ENCODE measurements at regions not wholly inside any gene's neighbourhood (a gene's known extent, or its start where the extent isn't known, plus 50 kb on each side); places are given as distances from the start of the nearest gene placed in this dataset.
A peak's percentile ranks its signal among the peaks of the same experiment; 100 is the strongest.

GRCh38 chr6:8758412-8758811 is 323.1 kb upstream of the SLC35B3 start:
- Mint-ChIP-seq H3K27me3 (no peaks in the 10 kb centered on the region), H3K9me3 (peaks cover 4 to 30% (median 5%) of the 10 kb centered on the region in 3 donors), H3K4me1 (no peaks in the 10 kb centered on the region), H3K4me3 (no peak overlapping the region), H3K36me3 (no peaks in the 10 kb centered on the region), H3K27ac (no peak overlapping the region)
- ATAC-seq (replicated peaks in 1 of 4) (no peak), DNase-seq (no peak)
- H3K27ac ChIP-seq (ENCODE audit: low read length): no peak overlapping the region
- no peaks in the 10 kb centered on the region for H3K4me1 ChIP-seq (ENCODE audit: control insufficient read depth in 1 of 2, extremely low read depth in 1 of 2, insufficient read depth in 2 of 2, low read length in 2 of 2)
- no peaks in the 10 kb centered on the region for H3K9me3 ChIP-seq
- ChIA-PET POLR2A (no interaction called here), CTCF (no interaction called here)
- H3K27me3 ChIP-seq (replicated peaks in 1 of 2; ENCODE audit: control insufficient read depth in 2 of 2, extremely low read depth in 1 of 2, insufficient read depth in 2 of 2, low read length in 1 of 2): no peaks in the 10 kb centered on the region
- no peak overlapping the region for H3K4me3 ChIP-seq (ENCODE audit: control insufficient read depth in 1 of 2, extremely low read depth in 1 of 2, low read length in 1 of 2)
- H3K36me3 ChIP-seq (ENCODE audit: control insufficient read depth in 2 of 2, extremely low read depth in 1 of 2, insufficient read depth in 1 of 2, low read length in 1 of 2): no peaks in the 10 kb centered on the region
- no CpG with 5 or more reads among the region's 4 CpGs for WGBS (ENCODE audit: insufficient coverage)

- no peaks in the 10 kb centered on the region for H3K27me3 Mint-ChIP-seq
- CTCF ChIA-PET: no interaction called here
- H3K4me3 Mint-ChIP-seq: no peak overlapping the region
- no peak for DNase-seq
- H3K9me3 Mint-ChIP-seq: peaks cover 0 to 28% (median 3%) of the 10 kb centered on the region in 3 donors
- H3K4me1 ChIP-seq (ENCODE audit: control insufficient read depth in 1 of 2, extremely low read depth in 1 of 2, insufficient read depth in 2 of 2, low read length in 2 of 2): no peaks in the 10 kb centered on the region
- H3K27ac ChIP-seq (ENCODE audit: low read length): no peak overlapping the region
- no peak overlapping the region for H3K27ac Mint-ChIP-seq
- POLR2A ChIA-PET: no interaction called here
- no peaks in the 10 kb centered on the region for H3K4me1 Mint-ChIP-seq
- H3K9me3 ChIP-seq: no peaks in the 10 kb centered on the region
- no peaks in the 10 kb centered on the region for H3K36me3 ChIP-seq (ENCODE audit: control insufficient read depth in 2 of 2, extremely low read depth in 1 of 2, insufficient read depth in 1 of 2, low read length in 1 of 2)
- no peaks in the 10 kb centered on the region for H3K36me3 Mint-ChIP-seq
- ATAC-seq (replicated peaks in 1 of 4): no peak
- WGBS (ENCODE audit: insufficient coverage): no CpG with 5 or more reads among the region's 4 CpGs
- no peak overlapping the region for H3K4me3 ChIP-seq (ENCODE audit: control insufficient read depth in 1 of 2, extremely low read depth in 1 of 2, low read length in 1 of 2)
- no peaks in the 10 kb centered on the region for H3K27me3 ChIP-seq (replicated peaks in 1 of 2; ENCODE audit: control insufficient read depth in 2 of 2, extremely low read depth in 1 of 2, insufficient read depth in 2 of 2, low read length in 1 of 2)
These were observed 315.3 kb upstream of the SLC35B3 start for GRCh38 chr6:8750627-8751026.

GRCh38 chr6:8749465-8749864 is 314.1 kb upstream of the SLC35B3 start:
- no peaks in the 10 kb centered on the region for H3K36me3 ChIP-seq (ENCODE audit: control insufficient read depth in 2 of 2, extremely low read depth in 1 of 2, insufficient read depth in 1 of 2, low read length in 1 of 2)
- H3K27me3 Mint-ChIP-seq: no peaks in the 10 kb centered on the region
- H3K4me1 Mint-ChIP-seq: no peaks in the 10 kb centered on the region
- ChIA-PET CTCF (no interaction called here), POLR2A (no interaction called here)
- ATAC-seq (replicated peaks in 1 of 4) (no peak), DNase-seq (no peak)
- no peak overlapping the region for H3K27ac ChIP-seq (ENCODE audit: low read length)
- H3K9me3 ChIP-seq: no peaks in the 10 kb centered on the region
- H3K27ac Mint-ChIP-seq: no peak overlapping the region
- 83% methylated on average over 1 of the region's 1 CpG for WGBS (ENCODE audit: insufficient coverage)
- no peak overlapping the region for H3K4me3 ChIP-seq (ENCODE audit: control insufficient read depth in 1 of 2, extremely low read depth in 1 of 2, low read length in 1 of 2)
- H3K36me3 Mint-ChIP-seq: no peaks in the 10 kb centered on the region
- H3K4me3 Mint-ChIP-seq: no peak overlapping the region
- no peaks in the 10 kb centered on the region for H3K27me3 ChIP-seq (replicated peaks in 1 of 2; ENCODE audit: control insufficient read depth in 2 of 2, extremely low read depth in 1 of 2, insufficient read depth in 2 of 2, low read length in 1 of 2)
- peaks cover 3 to 21% (median 4%) of the 10 kb centered on the region in 3 donors for H3K9me3 Mint-ChIP-seq
- H3K4me1 ChIP-seq (ENCODE audit: control insufficient read depth in 1 of 2, extremely low read depth in 1 of 2, insufficient read depth in 2 of 2, low read length in 2 of 2): no peaks in the 10 kb centered on the region

GRCh38 chr6:8743170-8743745 is 307.9 kb upstream of the SLC35B3 start:
- Histone ChIP-seq H3K9me3 (no peaks in the 10 kb centered on the region), H3K36me3 (ENCODE audit: control insufficient read depth in 2 of 2, extremely low read depth in 1 of 2, insufficient read depth in 1 of 2, low read length in 1 of 2) (no peaks in the 10 kb centered on the region), H3K4me3 (ENCODE audit: control insufficient read depth in 1 of 2, extremely low read depth in 1 of 2, low read length in 1 of 2) (no peak overlapping the region), H3K27me3 (replicated peaks in 1 of 2; ENCODE audit: control insufficient read depth in 2 of 2, extremely low read depth in 1 of 2, insufficient read depth in 2 of 2, low read length in 1 of 2) (no peaks in the 10 kb centered on the region), H3K27ac (ENCODE audit: low read length) (no peak overlapping the region), H3K4me1 (ENCODE audit: control insufficient read depth in 1 of 2, extremely low read depth in 1 of 2, insufficient read depth in 2 of 2, low read length in 2 of 2) (no peaks in the 10 kb centered on the region)
- peak overlapping the region; percentile 44 to 60 (median 58) for H3K4me3 Mint-ChIP-seq
- DNase-seq (peak in 1 of 35 experiments; percentile 0), ATAC-seq (replicated peaks in 1 of 4) (no peak)
- H3K27me3 Mint-ChIP-seq: no peaks in the 10 kb centered on the region
- no peaks in the 10 kb centered on the region for H3K36me3 Mint-ChIP-seq
- WGBS (ENCODE audit: insufficient coverage): 0% methylated on average over 1 of the region's 5 CpGs
- peaks cover 10 to 41% (median 18%) of the 10 kb centered on the region in 3 donors for H3K9me3 Mint-ChIP-seq
- CTCF ChIA-PET: no interaction called here
- H3K4me1 Mint-ChIP-seq: peaks cover 8 to 10% (median 10%) of the 10 kb centered on the region in 3 donors
- POLR2A ChIA-PET: no interaction called here
- H3K27ac Mint-ChIP-seq: peak overlapping the region in 1 of 2 donors; percentile 40

- H3K36me3 Mint-ChIP-seq: no peaks in the 10 kb centered on the region
- ChIA-PET CTCF (no interaction called here), POLR2A (no interaction called here)
- no peaks in the 10 kb centered on the region for H3K9me3 ChIP-seq
- WGBS (ENCODE audit: insufficient coverage): no CpG with 5 or more reads among the region's 2 CpGs
- DNase-seq (no peak), ATAC-seq (replicated peaks in 1 of 4) (no peak)
- no peaks in the 10 kb centered on the region for H3K36me3 ChIP-seq (ENCODE audit: control insufficient read depth in 2 of 2, extremely low read depth in 1 of 2, insufficient read depth in 1 of 2, low read length in 1 of 2)
- no peak overlapping the region for H3K4me3 Mint-ChIP-seq
- H3K27me3 Mint-ChIP-seq: no peaks in the 10 kb centered on the region
- peaks cover 8 to 15% (median 10%) of the 10 kb centered on the region in 3 donors for H3K4me1 Mint-ChIP-seq
- H3K27ac ChIP-seq (ENCODE audit: low read length): no peak overlapping the region
- no peak overlapping the region for H3K4me3 ChIP-seq (ENCODE audit: control insufficient read depth in 1 of 2, extremely low read depth in 1 of 2, low read length in 1 of 2)
- no peaks in the 10 kb centered on the region for H3K27me3 ChIP-seq (replicated peaks in 1 of 2; ENCODE audit: control insufficient read depth in 2 of 2, extremely low read depth in 1 of 2, insufficient read depth in 2 of 2, low read length in 1 of 2)
- peaks cover 6 to 40% (median 26%) of the 10 kb centered on the region in 3 donors for H3K9me3 Mint-ChIP-seq
- H3K4me1 ChIP-seq (ENCODE audit: control insufficient read depth in 1 of 2, extremely low read depth in 1 of 2, insufficient read depth in 2 of 2, low read length in 2 of 2): no peaks in the 10 kb centered on the region
- no peak overlapping the region for H3K27ac Mint-ChIP-seq
These were observed 304.1 kb upstream of the SLC35B3 start for GRCh38 chr6:8739454-8739853.

- POLR2A ChIA-PET: no interaction called here
- no peaks in the 10 kb centered on the region for H3K4me1 ChIP-seq (ENCODE audit: control insufficient read depth in 1 of 2, extremely low read depth in 1 of 2, insufficient read depth in 2 of 2, low read length in 2 of 2)
- H3K4me1 Mint-ChIP-seq: peaks cover 8 to 15% (median 10%) of the 10 kb centered on the region in 3 donors
- no peak overlapping the region for H3K27ac Mint-ChIP-seq
- no peaks in the 10 kb centered on the region for H3K9me3 ChIP-seq
- CTCF ChIA-PET: no interaction called here
- H3K27ac ChIP-seq (ENCODE audit: low read length): no peak overlapping the region
- WGBS (ENCODE audit: insufficient coverage): no CpG with 5 or more reads among the region's 2 CpGs
- ATAC-seq (replicated peaks in 1 of 4): no peak
- H3K4me3 Mint-ChIP-seq: no peak overlapping the region
- no peaks in the 10 kb centered on the region for H3K36me3 ChIP-seq (ENCODE audit: control insufficient read depth in 2 of 2, extremely low read depth in 1 of 2, insufficient read depth in 1 of 2, low read length in 1 of 2)
- H3K27me3 ChIP-seq (replicated peaks in 1 of 2; ENCODE audit: control insufficient read depth in 2 of 2, extremely low read depth in 1 of 2, insufficient read depth in 2 of 2, low read length in 1 of 2): no peaks in the 10 kb centered on the region
- H3K4me3 ChIP-seq (ENCODE audit: control insufficient read depth in 1 of 2, extremely low read depth in 1 of 2, low read length in 1 of 2): no peak overlapping the region
- H3K27me3 Mint-ChIP-seq: no peaks in the 10 kb centered on the region
- no peak for DNase-seq
- no peaks in the 10 kb centered on the region for H3K36me3 Mint-ChIP-seq
- H3K9me3 Mint-ChIP-seq: peaks cover 6 to 40% (median 26%) of the 10 kb centered on the region in 3 donors
These were observed 303.6 kb upstream of the SLC35B3 start for GRCh38 chr6:8738951-8739350.
